Fibroblast of skin of scalp (primary cell): ENCODE measurements at regions not wholly inside any gene's neighbourhood (a gene's known extent, or its start where the extent isn't known, plus 50 kb on each side); places are given as distances from the start of the nearest gene placed in this dataset.
"Not testable (repeated sequence)": the region's sequence is repeated elsewhere in the genome, so short reads cannot be mapped to it uniquely, and the experiment has no call there.

ENCODE experiments used
- DNase-seq: peaks from one replicate; pipeline ENCODE4 v3.0.0-alpha.2; 2013

- DNase-seq: no peak
Measured at GRCh38 chr12:17076811-17077210, 470.8 kb upstream of the LMO3 start.

GRCh38 chr12:17076028-17076744, 470.2 kb upstream of the LMO3 start:
- no peak for DNase-seq

GRCh38 chr12:17064834-17065233, 458.9 kb upstream of the LMO3 start:
- DNase-seq: no peak

- DNase-seq: no peak
Measured at GRCh38 chr12:17062267-17063036, 456.5 kb upstream of the LMO3 start.

GRCh38 chr12:17060260-17060659, 454.3 kb upstream of the LMO3 start:
- no peak for DNase-seq

GRCh38 chr12:17056546-17056945, 450.6 kb upstream of the LMO3 start:
- no peak for DNase-seq

- DNase-seq: no peak
Measured at GRCh38 chr12:17038923-17039322, 433.0 kb upstream of the LMO3 start.

- no peak for DNase-seq
Measured at GRCh38 chr12:17035372-17035771, 429.4 kb upstream of the LMO3 start.

- no peak for DNase-seq
Measured at GRCh38 chr12:17030338-17030737, 424.4 kb upstream of the LMO3 start.

- DNase-seq: no peak
Measured at GRCh38 chr12:17028348-17028747, 422.4 kb upstream of the LMO3 start.

- not testable (repeated sequence) for DNase-seq
Measured at GRCh38 chr12:17025424-17025823, 419.5 kb upstream of the LMO3 start.

- DNase-seq: no peak
Measured at GRCh38 chr12:17020765-17021164, 414.8 kb upstream of the LMO3 start.

- DNase-seq: no peak
Measured at GRCh38 chr12:17017402-17017801, 411.4 kb upstream of the LMO3 start.

GRCh38 chr12:17016116-17016864, 410.3 kb upstream of the LMO3 start:
- DNase-seq: no peak

- no peak for DNase-seq
Measured at GRCh38 chr12:17015501-17015900, 409.5 kb upstream of the LMO3 start.

- not testable (repeated sequence) for DNase-seq
Measured at GRCh38 chr12:17007442-17008040, 401.6 kb upstream of the LMO3 start.

GRCh38 chr12:16998538-16998937, 392.6 kb upstream of the LMO3 start:
- not testable (repeated sequence) for DNase-seq

GRCh38 chr12:16984484-16984883, 378.5 kb upstream of the LMO3 start:
- no peak for DNase-seq

GRCh38 chr12:16972923-16973770, 367.2 kb upstream of the LMO3 start:
- DNase-seq: no peak

- no peak for DNase-seq
Measured at GRCh38 chr12:16962889-16963288, 356.9 kb upstream of the LMO3 start.

- no peak for DNase-seq
Measured at GRCh38 chr12:16955083-16955657, 349.2 kb upstream of the LMO3 start.
